Ectodermal cell (in vitro differentiated cells): ENCODE measurements at regions not wholly inside any gene's neighbourhood (a gene's known extent, or its start where the extent isn't known, plus 50 kb on each side); places are given as distances from the start of the nearest gene placed in this dataset.

ENCODE experiments used
- H3K27ac ChIP-seq: 2 replicates; pipeline ENCODE4 v1.7.0; 2013; ENCODE audit warnings: mild to moderate bottlenecking, low read depth, low read length; ENCODE audit not compliant: insufficient read depth, poor library complexity, severe bottlenecking
- H3K27me3 ChIP-seq: 2 replicates; pipeline ENCODE4 v1.7.0; 2013; ENCODE audit warnings: mild to moderate bottlenecking, low read length; ENCODE audit not compliant: insufficient read depth, control insufficient read depth, poor library complexity, severe bottlenecking
- H3K36me3 ChIP-seq: one replicate; pipeline ENCODE4 v1.7.0; 2013; ENCODE audit warnings: low read length; ENCODE audit not compliant: control insufficient read depth, insufficient read depth
- H3K4me1 ChIP-seq: one replicate; pipeline ENCODE4 v1.7.0; 2013; ENCODE audit warnings: low read length; ENCODE audit not compliant: control insufficient read depth, insufficient read depth
- H3K4me3 ChIP-seq: 2 replicates; pipeline ENCODE4 v1.7.0; 2013; ENCODE audit warnings: low read depth, low read length, control low read depth; ENCODE audit not compliant: insufficient read depth
- H3K9me3 ChIP-seq: 2 replicates; pipeline ENCODE4 v1.7.0; 2013; ENCODE audit warnings: mild to moderate bottlenecking, low read length, moderate library complexity; ENCODE audit not compliant: control insufficient read depth
- WGBS, 2 experiments: methylation state at CpG; one replicate each; pipeline ENCODE4 v1.1.7; 2013; ENCODE audit warnings: missing lambda C conversion rate in 2 of 2; 5-methylcytosine and 5-hydroxymethylcytosine counted together

GRCh38 chr3:148042663-148043445 lies 633.7 kb downstream of the ZIC1 start:
- no peak overlapping the region for H3K27ac ChIP-seq
- no peak overlapping the region for H3K4me3 ChIP-seq
- H3K36me3 ChIP-seq, result no peaks in the 10 kb centered on the region
- no peaks in the 10 kb centered on the region for H3K4me1 ChIP-seq
- no peaks in the 10 kb centered on the region for H3K27me3 ChIP-seq
- no peaks in the 10 kb centered on the region for H3K9me3 ChIP-seq
- 84 to 91% methylated on average over 3 to 4 of the region's 6 CpGs for WGBS, 2 experiments

- H3K36me3 ChIP-seq, result no peaks in the 10 kb centered on the region
- H3K9me3 ChIP-seq, result peaks cover under 1% of the 10 kb centered on the region
- WGBS, 2 experiments, result 90% methylated on average over 1 of the region's 1 CpG; no CpG with 5 or more reads in 1 of the 2 experiments
- no peaks in the 10 kb centered on the region for H3K27me3 ChIP-seq
- no peak overlapping the region for H3K4me3 ChIP-seq
- H3K4me1 ChIP-seq, result no peaks in the 10 kb centered on the region
- H3K27ac ChIP-seq, result no peak overlapping the region
Observed at GRCh38 chr3:148044151-148044550, 635.0 kb downstream of the ZIC1 start.

GRCh38 chr3:148054999-148055398 lies 642.7 kb upstream of the AGTR1 start:
- H3K27ac ChIP-seq, result no peak overlapping the region
- H3K4me3 ChIP-seq, result no peak overlapping the region
- H3K9me3 ChIP-seq, result no peaks in the 10 kb centered on the region
- WGBS, 2 experiments, result 85 to 98% methylated on average over 2 of the region's 2 CpGs
- no peaks in the 10 kb centered on the region for H3K27me3 ChIP-seq
- no peaks in the 10 kb centered on the region for H3K4me1 ChIP-seq
- no peaks in the 10 kb centered on the region for H3K36me3 ChIP-seq

DNA sequence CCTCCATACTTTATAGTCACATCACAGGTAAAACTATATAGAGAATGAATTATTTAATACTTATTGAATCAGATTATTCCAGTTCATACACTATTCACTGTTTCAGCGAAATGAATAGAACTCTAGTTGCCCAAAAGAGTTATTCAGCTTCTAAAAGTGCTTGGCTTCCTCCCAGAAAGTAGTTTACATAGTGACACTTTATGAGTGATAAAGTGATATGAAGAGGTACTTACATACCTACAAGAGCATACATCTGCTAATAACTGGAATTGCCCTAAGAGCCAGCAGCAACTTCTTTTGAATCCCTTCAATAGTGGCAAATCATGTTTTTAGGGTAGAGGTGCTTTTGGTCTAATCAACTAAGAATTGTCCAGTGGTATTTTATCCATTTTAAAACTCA lies 635.1 kb upstream of the AGTR1 start:
- Histone ChIP-seq H3K4me1 (no peaks in the 10 kb centered on the region), H3K36me3 (no peaks in the 10 kb centered on the region), H3K9me3 (no peaks in the 10 kb centered on the region), H3K27ac (no peak overlapping the region), H3K4me3 (no peak overlapping the region), H3K27me3 (no peaks in the 10 kb centered on the region)
- WGBS, 2 experiments, result 100% methylated on average over 1 of the region's 1 CpG

DNA sequence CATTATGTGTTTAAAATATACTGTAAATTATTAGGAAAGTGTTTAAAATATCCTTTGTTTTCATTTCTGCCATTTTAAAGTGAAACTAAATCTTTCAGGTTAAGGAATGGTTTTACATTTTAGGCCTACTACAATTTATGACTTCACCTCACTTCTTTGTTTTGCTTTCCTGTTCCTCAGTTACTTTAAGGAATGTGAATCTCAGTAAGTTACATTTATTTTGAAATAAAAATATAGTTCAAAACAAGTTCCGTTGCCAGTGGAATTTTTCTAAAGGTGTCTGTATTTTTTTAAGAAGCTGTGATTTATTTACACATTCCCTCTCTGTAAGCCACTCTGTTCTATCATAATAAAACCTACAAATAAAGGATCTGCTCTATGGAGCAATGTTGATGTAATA lies 630.9 kb upstream of the AGTR1 start:
- no peaks in the 10 kb centered on the region for H3K9me3 ChIP-seq
- no peaks in the 10 kb centered on the region for H3K4me1 ChIP-seq
- no peaks in the 10 kb centered on the region for H3K36me3 ChIP-seq
- H3K4me3 ChIP-seq, result no peak overlapping the region
- H3K27ac ChIP-seq, result no peak overlapping the region
- WGBS, 2 experiments, result no CpG with 5 or more reads among the region's 1 CpG
- H3K27me3 ChIP-seq, result no peaks in the 10 kb centered on the region

DNA sequence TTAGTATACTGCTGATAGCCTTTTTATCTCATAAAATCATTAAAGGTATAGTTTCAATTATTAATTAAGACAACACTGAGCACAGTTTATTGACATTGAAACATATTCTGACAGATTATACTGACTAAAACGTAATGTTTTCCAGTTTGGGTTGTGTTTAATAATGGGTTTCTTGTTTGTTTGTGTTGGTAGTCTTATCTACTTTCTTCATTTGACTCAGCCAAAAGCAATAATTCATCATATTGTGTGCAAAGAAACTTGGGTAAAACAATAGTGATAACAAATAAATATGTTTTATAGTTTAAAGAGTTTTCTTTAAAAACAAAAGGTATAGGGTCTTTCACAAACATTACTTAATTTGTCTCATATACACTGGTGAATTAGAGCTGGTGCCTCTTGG lies 629.2 kb upstream of the AGTR1 start:
- no peaks in the 10 kb centered on the region for H3K4me1 ChIP-seq
- H3K4me3 ChIP-seq, result no peak overlapping the region
- H3K9me3 ChIP-seq, result no peaks in the 10 kb centered on the region
- H3K27me3 ChIP-seq, result no peaks in the 10 kb centered on the region
- H3K27ac ChIP-seq, result no peak overlapping the region
- H3K36me3 ChIP-seq, result no peaks in the 10 kb centered on the region
- WGBS, 2 experiments, result 88% methylated on average over 1 of the region's 1 CpG; no CpG with 5 or more reads in 1 of the 2 experiments

- Histone ChIP-seq H3K9me3 (no peaks in the 10 kb centered on the region), H3K27ac (no peak overlapping the region), H3K4me1 (no peaks in the 10 kb centered on the region), H3K27me3 (no peaks in the 10 kb centered on the region), H3K4me3 (no peak overlapping the region), H3K36me3 (no peaks in the 10 kb centered on the region)
- WGBS, 2 experiments, result 92 to 100% methylated on average over 1 to 3 of the region's 3 CpGs
Observed at GRCh38 chr3:148070041-148070440, 627.7 kb upstream of the AGTR1 start.

- H3K27me3 ChIP-seq, result no peaks in the 10 kb centered on the region
- no peak overlapping the region for H3K4me3 ChIP-seq
- H3K9me3 ChIP-seq, result no peaks in the 10 kb centered on the region
- H3K4me1 ChIP-seq, result no peaks in the 10 kb centered on the region
- 90 to 91% methylated on average over 1 to 4 of the region's 4 CpGs for WGBS, 2 experiments
- no peak overlapping the region for H3K27ac ChIP-seq
- no peaks in the 10 kb centered on the region for H3K36me3 ChIP-seq
Observed at GRCh38 chr3:148073721-148074456, 623.8 kb upstream of the AGTR1 start.

GRCh38 chr3:148074946-148075345 lies 622.8 kb upstream of the AGTR1 start:
- WGBS, 2 experiments, result 93 to 95% methylated on average over 2 of the region's 2 CpGs
- Histone ChIP-seq H3K4me3 (no peak overlapping the region), H3K9me3 (no peaks in the 10 kb centered on the region), H3K27me3 (no peaks in the 10 kb centered on the region), H3K27ac (no peak overlapping the region), H3K4me1 (no peaks in the 10 kb centered on the region), H3K36me3 (no peaks in the 10 kb centered on the region)
